ENCODE measurements at regions not wholly inside any gene's neighbourhood (a gene's known extent, or its start where the extent isn't known, plus 50 kb on each side); places are given as distances from the start of the nearest gene placed in this dataset.
"Not testable (repeated sequence)": the region's sequence is repeated elsewhere in the genome, so short reads cannot be mapped to it uniquely, and the experiment has no call there.

GRCh38 chr18:8912348-8913326, 189.9 kb upstream of the NDUFV2 start:
- DNase-seq (ENCODE audit: low read depth, low spot score): no peak
- no peak overlapping the region for H3K27ac ChIP-seq

- H3K27ac ChIP-seq; DNase-seq (ENCODE audit: low read depth, low spot score): not testable (repeated sequence)
These were observed 188.7 kb upstream of the NDUFV2 start for GRCh38 chr18:8913606-8914403.

- not testable (repeated sequence) for DNase-seq (ENCODE audit: low read depth, low spot score); H3K27ac ChIP-seq
These were observed 187.9 kb upstream of the NDUFV2 start for GRCh38 chr18:8914404-8915264.

GRCh38 chr18:8920856-8921787, 181.4 kb upstream of the NDUFV2 start:
- DNase-seq (ENCODE audit: low read depth, low spot score); H3K27ac ChIP-seq: not testable (repeated sequence)

- no peak for DNase-seq (ENCODE audit: low read depth, low spot score)
- H3K27ac ChIP-seq: no peak overlapping the region
These were observed 176.0 kb upstream of the NDUFV2 start for GRCh38 chr18:8926464-8926863.

- H3K27ac ChIP-seq: no peak overlapping the region
- DNase-seq (ENCODE audit: low read depth, low spot score): no peak
These were observed 174.5 kb upstream of the NDUFV2 start for GRCh38 chr18:8928044-8928443.

- DNase-seq (ENCODE audit: low read depth, low spot score): no peak
- H3K27ac ChIP-seq: no peak overlapping the region
These were observed 173.4 kb upstream of the NDUFV2 start for GRCh38 chr18:8928847-8929780.

- no peak for DNase-seq (ENCODE audit: low read depth, low spot score)
- H3K27ac ChIP-seq: no peak overlapping the region
These were observed 171.4 kb upstream of the NDUFV2 start for GRCh38 chr18:8930990-8931616.

- H3K27ac ChIP-seq: no peak overlapping the region
- no peak for DNase-seq (ENCODE audit: low read depth, low spot score)
These were observed 169.6 kb upstream of the NDUFV2 start for GRCh38 chr18:8932866-8933265.

- DNase-seq (ENCODE audit: low read depth, low spot score): no peak
- H3K27ac ChIP-seq: no peak overlapping the region
These were observed 168.7 kb upstream of the NDUFV2 start for GRCh38 chr18:8933714-8934284.

GRCh38 chr18:8935346-8935745, 167.2 kb upstream of the NDUFV2 start:
- DNase-seq (ENCODE audit: low read depth, low spot score); H3K27ac ChIP-seq: not testable (repeated sequence)

GRCh38 chr18:8936619-8937018, 165.9 kb upstream of the NDUFV2 start:
- no peak for DNase-seq (ENCODE audit: low read depth, low spot score)
- H3K27ac ChIP-seq: no peak overlapping the region

- no peak for DNase-seq (ENCODE audit: low read depth, low spot score)
These were observed 165.1 kb upstream of the NDUFV2 start for GRCh38 chr18:8937160-8938094.

GRCh38 chr18:8938817-8939216, 163.7 kb upstream of the NDUFV2 start:
- no peak overlapping the region for H3K27ac ChIP-seq
- DNase-seq (ENCODE audit: low read depth, low spot score): no peak

More at GRCh38 chr18:8937160-8938094, 165.1 kb upstream of the NDUFV2 start:
- peak overlapping the region; percentile 30 for H3K27ac ChIP-seq

- H3K27ac ChIP-seq: no peak overlapping the region
- no peak for DNase-seq (ENCODE audit: low read depth, low spot score)
These were observed 160.2 kb upstream of the NDUFV2 start for GRCh38 chr18:8942021-8942908.
